Kidney (tissue), 13 donors: ENCODE measurements at regions not wholly inside any gene's neighbourhood (a gene's known extent, or its start where the extent isn't known, plus 50 kb on each side); places are given as distances from the start of the nearest gene placed in this dataset.

Experiments used
- DNase-seq, 5 donors: peaks; one replicate each; pipeline ENCODE4 v3.0.0-alpha.2; 2013 to 2020
- FAIRE-seq: peaks from 2 replicates; lab custom pipeline; 2012; peaks lifted over from hg19 to GRCh38; lab: Jason Lieb, UNC
- H3K27ac ChIP-seq, 2 donors: one replicate each; pipeline ENCODE4 v1.7.0; 2013; ENCODE audit warnings: low read depth in 2 of 2, low read length in 2 of 2, inconsistent platforms in 1 of 2
- H3K27me3 ChIP-seq: one replicate; pipeline ENCODE4 v1.7.1; 2013; ENCODE audit warnings: low read length, inconsistent platforms; ENCODE audit not compliant: control insufficient read depth, insufficient read depth
- H3K36me3 ChIP-seq, 3 donors: one replicate each; pipeline versions ENCODE4 v1.7.0 to v1.7.1; 2013; ENCODE audit warnings: low read length in 3 of 3, control low read depth in 1 of 3, inconsistent platforms in 1 of 3; ENCODE audit not compliant: insufficient read depth in 3 of 3, control insufficient read depth in 2 of 3
- H3K4me1 ChIP-seq, 3 donors: one replicate each; pipeline versions ENCODE4 v1.7.0 to v1.7.1; 2013; ENCODE audit warnings: low read length in 3 of 3, inconsistent platforms in 1 of 3, low read depth in 1 of 3; ENCODE audit not compliant: control insufficient read depth in 2 of 3, insufficient read depth in 2 of 3
- H3K4me3 ChIP-seq, 3 donors: one replicate each; pipeline versions ENCODE4 v1.7.0 to v1.8.1; 2013; ENCODE audit warnings: low read length in 3 of 3, control low read depth in 1 of 3, inconsistent platforms in 1 of 3
- H3K9ac ChIP-seq, 3 donors: one replicate each; pipeline versions ENCODE4 v1.7.0 to v1.7.1; 2013; ENCODE audit warnings: low read length in 3 of 3, control low read depth in 1 of 3, inconsistent platforms in 1 of 3
- H3K9me3 ChIP-seq, 3 donors: one replicate each; pipeline versions ENCODE4 v1.7.0 to v1.7.1; 2013; ENCODE audit warnings: low read length in 3 of 3, control low read depth in 1 of 3, inconsistent platforms in 1 of 3; ENCODE audit not compliant: control insufficient read depth in 2 of 3, insufficient read depth in 1 of 3
- intact Hi-C: fragments of 100-400 bp; cut with DNase I; formaldehyde crosslinking; loops from one replicate; pipeline ENCODE4 v1.11.1; 2022
- TF ChIP-seq, protein P1 (sequence below): IDR thresholded peaks from 3 replicates; pipeline ENCODE4 v1.5.1; 2012; ENCODE audit warnings: mild to moderate bottlenecking, moderate library complexity, borderline replicate concordance; ENCODE audit not compliant: insufficient read depth; ENCODE audit errors: extremely low read depth
- donor health status: control.
- donor health status: control.
- donor health status: control.
- donor health status: control.
- donor health status: control.
- donor health status: DM: yes; HTN: yes; CAD: no.
- donor health status: Normal renal cell carcinoma (clear cell type).

DNA sequence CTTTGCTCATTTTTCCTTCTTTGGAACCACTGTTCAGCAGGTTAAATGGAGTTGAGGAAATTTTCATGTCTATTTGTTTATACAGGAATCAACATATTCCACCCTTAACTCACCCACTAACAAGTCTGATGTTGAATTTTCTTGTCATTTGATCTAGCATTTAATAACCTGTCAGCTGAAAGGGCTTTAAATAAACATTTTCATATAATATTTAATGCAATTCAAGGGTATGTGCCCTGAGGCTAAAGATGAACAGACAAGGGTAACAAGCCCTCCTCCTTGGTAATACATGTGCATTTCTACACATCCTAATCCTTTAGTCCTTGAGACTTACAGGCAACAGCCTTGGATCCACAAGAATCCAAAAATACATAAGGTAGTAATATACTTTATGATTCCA is 435.0 kb upstream of the NR2F2 start:
- Histone ChIP-seq H3K27me3 (no peaks in the 10 kb centered on the region), H3K9me3 (no peaks in the 10 kb centered on the region), H3K4me3 (no peak overlapping the region), H3K4me1 (peaks cover 0 to 14% (median 6%) of the 10 kb centered on the region in 3 donors), H3K27ac (no peak overlapping the region), H3K36me3 (no peaks in the 10 kb centered on the region), H3K9ac (no peak overlapping the region)
- DNase-seq = no peak
- intact Hi-C loops = no loop called here
- no peak for FAIRE-seq
- TF ChIP-seq, protein P1, sequence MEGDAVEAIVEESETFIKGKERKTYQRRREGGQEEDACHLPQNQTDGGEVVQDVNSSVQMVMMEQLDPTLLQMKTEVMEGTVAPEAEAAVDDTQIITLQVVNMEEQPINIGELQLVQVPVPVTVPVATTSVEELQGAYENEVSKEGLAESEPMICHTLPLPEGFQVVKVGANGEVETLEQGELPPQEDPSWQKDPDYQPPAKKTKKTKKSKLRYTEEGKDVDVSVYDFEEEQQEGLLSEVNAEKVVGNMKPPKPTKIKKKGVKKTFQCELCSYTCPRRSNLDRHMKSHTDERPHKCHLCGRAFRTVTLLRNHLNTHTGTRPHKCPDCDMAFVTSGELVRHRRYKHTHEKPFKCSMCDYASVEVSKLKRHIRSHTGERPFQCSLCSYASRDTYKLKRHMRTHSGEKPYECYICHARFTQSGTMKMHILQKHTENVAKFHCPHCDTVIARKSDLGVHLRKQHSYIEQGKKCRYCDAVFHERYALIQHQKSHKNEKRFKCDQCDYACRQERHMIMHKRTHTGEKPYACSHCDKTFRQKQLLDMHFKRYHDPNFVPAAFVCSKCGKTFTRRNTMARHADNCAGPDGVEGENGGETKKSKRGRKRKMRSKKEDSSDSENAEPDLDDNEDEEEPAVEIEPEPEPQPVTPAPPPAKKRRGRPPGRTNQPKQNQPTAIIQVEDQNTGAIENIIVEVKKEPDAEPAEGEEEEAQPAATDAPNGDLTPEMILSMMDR = no peak

DNA sequence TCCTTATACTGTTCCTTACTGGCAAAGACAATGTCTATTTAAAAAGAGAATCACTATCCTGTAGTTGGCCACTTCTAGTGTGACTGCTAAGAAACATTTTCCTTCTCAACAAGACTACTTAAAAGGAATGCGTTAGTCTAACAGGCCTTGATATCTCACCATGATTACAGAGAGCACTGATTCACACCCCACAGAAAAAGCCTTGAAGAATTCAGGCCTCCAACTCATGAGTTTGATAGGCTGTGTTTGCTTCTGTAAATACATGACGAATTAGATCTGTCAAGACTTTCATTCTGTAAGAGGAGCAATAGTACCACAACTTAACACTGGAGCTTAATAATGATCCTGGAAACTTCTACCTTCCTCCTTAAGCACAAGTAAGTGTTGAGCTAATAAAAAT is 432.8 kb upstream of the NR2F2 start:
- intact Hi-C loops = no loop called here

DNA sequence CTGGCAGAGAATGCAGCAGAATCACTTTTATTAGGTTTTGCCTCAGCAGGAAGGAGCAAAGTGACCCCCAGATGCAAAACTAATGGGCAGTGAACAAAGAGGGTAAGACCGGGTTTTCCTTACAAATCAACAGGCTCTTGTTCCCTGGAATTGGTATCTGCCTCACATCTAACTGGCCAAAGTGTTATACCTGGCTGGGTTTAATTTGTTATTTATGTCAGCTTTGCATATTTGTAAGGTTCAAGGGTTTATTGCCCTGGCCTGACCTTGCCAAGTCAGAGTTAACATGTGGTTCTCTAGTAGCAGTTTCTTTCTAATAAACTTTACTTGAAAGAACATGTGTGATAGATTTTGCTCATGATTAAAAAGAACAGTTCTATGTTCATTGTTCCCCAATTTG is 431.7 kb upstream of the NR2F2 start:
- H3K36me3 ChIP-seq = no peaks in the 10 kb centered on the region
- no peak overlapping the region for H3K9ac ChIP-seq
- no peak overlapping the region for H3K4me3 ChIP-seq
- peaks cover 0 to 14% (median 9%) of the 10 kb centered on the region in 3 donors for H3K4me1 ChIP-seq
- FAIRE-seq = no peak
- TF ChIP-seq, protein P1 = no peak
- H3K27ac ChIP-seq = no peak overlapping the region
- peak in 3 of 5 donors; percentile 42 to 73 (median 69) for DNase-seq
- H3K27me3 ChIP-seq = no peaks in the 10 kb centered on the region
- intact Hi-C loops = no loop called here
- H3K9me3 ChIP-seq = no peaks in the 10 kb centered on the region

More for the DNA sequence above, 432.8 kb upstream of the NR2F2 start:
- TF ChIP-seq, protein P1 = no peak
- Histone ChIP-seq H3K4me3 (no peak overlapping the region), H3K4me1 (peaks cover 0 to 14% (median 9%) of the 10 kb centered on the region in 3 donors), H3K27me3 (no peaks in the 10 kb centered on the region), H3K9ac (no peak overlapping the region), H3K9me3 (no peaks in the 10 kb centered on the region), H3K36me3 (no peaks in the 10 kb centered on the region), H3K27ac (no peak overlapping the region)
- peak in 1 of 5 donors; percentile 12 for DNase-seq
- FAIRE-seq = no peak

DNA sequence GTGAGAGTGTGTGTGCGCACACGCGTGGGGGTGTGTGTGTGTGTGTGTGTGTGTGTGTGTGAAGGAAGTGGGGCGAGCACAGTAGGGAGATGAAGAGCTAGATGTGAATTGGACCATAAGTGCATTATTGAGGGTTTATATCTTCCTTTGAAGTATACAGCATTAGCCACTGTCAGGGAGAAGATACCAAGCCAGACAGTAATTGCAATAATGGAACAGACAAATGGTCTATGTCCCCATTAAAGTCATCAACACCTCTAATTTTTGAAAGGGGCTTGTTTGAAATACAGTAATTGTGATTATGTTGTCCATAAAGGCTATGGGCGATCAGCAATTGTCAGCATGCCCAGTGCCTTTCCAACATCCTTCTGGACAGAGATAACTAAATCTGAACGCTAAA is 429.2 kb upstream of the NR2F2 start:
- H3K4me3 ChIP-seq = no peak overlapping the region
- intact Hi-C loops = no loop called here
- H3K4me1 ChIP-seq = peaks cover 0 to 6% (median 6%) of the 10 kb centered on the region in 3 donors
- no peaks in the 10 kb centered on the region for H3K36me3 ChIP-seq
- TF ChIP-seq, protein P1 = no peak
- no peak overlapping the region for H3K9ac ChIP-seq
- no peaks in the 10 kb centered on the region for H3K9me3 ChIP-seq
- H3K27me3 ChIP-seq = no peaks in the 10 kb centered on the region
- no peak for FAIRE-seq
- DNase-seq = no peak
- no peak overlapping the region for H3K27ac ChIP-seq
